Stomach (tissue), 4 donors: ENCODE measurements at regions not wholly inside any gene's neighbourhood (a gene's known extent, or its start where the extent isn't known, plus 50 kb on each side); places are given as distances from the start of the nearest gene placed in this dataset.

Source experiments
- POLR2A ChIP-seq, 4 donors: fragments of 450-650 bp; IDR thresholded peaks; one replicate each; pipeline ENCODE4 v1.6.1; 2016; ENCODE audit warnings: antibody characterized with exemption in 4 of 4, control low read depth in 2 of 4, mild to moderate bottlenecking in 1 of 4, moderate library complexity in 1 of 4
- POLR2AphosphoS5 ChIP-seq, 3 donors: sonication (generic); formaldehyde crosslinking; IDR thresholded peaks; one replicate each; pipeline ENCODE4 v1.6.1; 2016; ENCODE audit warnings: antibody characterized with exemption in 3 of 3
- TF ChIP-seq, protein P1 (sequence below), 7 experiments: fragments of 450-650 bp in 4 of 7; fragments of 200-600 bp in 3 of 7; sonication (generic) in 3 of 7; IDR thresholded peaks; one replicate each; pipeline ENCODE4 v1.5.1; 2016 to 2019; ENCODE audit warnings: antibody characterized with exemption in 7 of 7, control low read depth in 2 of 7, mild to moderate bottlenecking in 1 of 7

DNA sequence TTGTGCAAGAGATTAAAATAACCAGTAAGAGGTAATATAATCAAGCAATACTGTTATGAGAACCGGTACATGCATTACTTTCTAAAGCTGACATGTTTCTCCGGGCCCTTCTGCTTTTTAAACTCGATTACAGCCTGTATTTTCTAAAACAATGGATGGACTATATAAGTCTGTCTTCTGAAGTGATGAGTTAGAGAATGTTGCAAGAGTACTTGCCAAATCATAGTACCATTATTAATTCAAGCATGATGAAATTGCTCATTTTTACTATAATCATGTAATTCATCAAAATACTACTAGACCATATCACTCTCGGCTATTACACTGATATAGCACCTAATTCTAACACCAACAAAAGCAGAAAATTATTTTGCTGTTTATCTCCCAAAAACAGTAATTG is 1240.3 kb upstream of the ACVR2A start:
- TF ChIP-seq POLR2A (IDR thresholded peaks at IDR 0.05) = no peak
- TF ChIP-seq POLR2AphosphoS5 (IDR thresholded peaks at IDR 0.05) = no peak
- TF ChIP-seq, protein P1, sequence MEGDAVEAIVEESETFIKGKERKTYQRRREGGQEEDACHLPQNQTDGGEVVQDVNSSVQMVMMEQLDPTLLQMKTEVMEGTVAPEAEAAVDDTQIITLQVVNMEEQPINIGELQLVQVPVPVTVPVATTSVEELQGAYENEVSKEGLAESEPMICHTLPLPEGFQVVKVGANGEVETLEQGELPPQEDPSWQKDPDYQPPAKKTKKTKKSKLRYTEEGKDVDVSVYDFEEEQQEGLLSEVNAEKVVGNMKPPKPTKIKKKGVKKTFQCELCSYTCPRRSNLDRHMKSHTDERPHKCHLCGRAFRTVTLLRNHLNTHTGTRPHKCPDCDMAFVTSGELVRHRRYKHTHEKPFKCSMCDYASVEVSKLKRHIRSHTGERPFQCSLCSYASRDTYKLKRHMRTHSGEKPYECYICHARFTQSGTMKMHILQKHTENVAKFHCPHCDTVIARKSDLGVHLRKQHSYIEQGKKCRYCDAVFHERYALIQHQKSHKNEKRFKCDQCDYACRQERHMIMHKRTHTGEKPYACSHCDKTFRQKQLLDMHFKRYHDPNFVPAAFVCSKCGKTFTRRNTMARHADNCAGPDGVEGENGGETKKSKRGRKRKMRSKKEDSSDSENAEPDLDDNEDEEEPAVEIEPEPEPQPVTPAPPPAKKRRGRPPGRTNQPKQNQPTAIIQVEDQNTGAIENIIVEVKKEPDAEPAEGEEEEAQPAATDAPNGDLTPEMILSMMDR (IDR thresholded peaks at IDR 0.05) = no peak
